BLaER1 treated with 17β-estradiol and CSF1 and Interleukin-3, amounts not matched to agents 10 nM and 100 nM (cell line): ENCODE measurements at regions not wholly inside any gene's neighbourhood (a gene's known extent, or its start where the extent isn't known, plus 50 kb on each side); places are given as distances from the start of the nearest gene placed in this dataset.

Experiments used
- H3K27ac ChIP-seq, 11 experiments: shearing (Covaris generic); formaldehyde crosslinking; 2 replicates each; pipeline ENCODE4 v1.8.1; 2022
- H3K27me3 ChIP-seq, 11 experiments: shearing (Covaris generic); formaldehyde crosslinking; 2 replicates each; pipeline ENCODE4 v1.8.1; 2022
- H3K36me3 ChIP-seq, 11 experiments: shearing (Covaris generic); formaldehyde crosslinking; 2 replicates each; pipeline ENCODE4 v1.8.1; 2022
- H3K4me1 ChIP-seq, 10 experiments: shearing (Covaris generic); formaldehyde crosslinking; 2 replicates each; pipeline ENCODE4 v1.8.1; 2022
- H3K4me2 ChIP-seq, 11 experiments: shearing (Covaris generic); formaldehyde crosslinking; 2 replicates each; pipeline ENCODE4 v1.8.1; 2022
- H3K4me3 ChIP-seq, 10 experiments: shearing (Covaris generic); formaldehyde crosslinking; 2 replicates each; pipeline ENCODE4 v1.8.1; 2022
- H3K9ac ChIP-seq, 11 experiments: shearing (Covaris generic); formaldehyde crosslinking; 2 replicates each; pipeline ENCODE4 v1.8.1; 2022
- H3K9me3 ChIP-seq, 11 experiments: shearing (Covaris generic); formaldehyde crosslinking; replicated peaks in 1 of 11; 2 replicates each; pipeline ENCODE4 v1.8.1; 2022
- H4K20me1 ChIP-seq, 11 experiments: shearing (Covaris generic); formaldehyde crosslinking; 2 replicates each; pipeline ENCODE4 v1.8.1; 2022
- Cebpa-rat ChIP-seq, 11 experiments: shearing (Covaris generic); IDR thresholded peaks; 2 replicates each; pipeline ENCODE4 v1.8.1; 2022

- Histone ChIP-seq H3K36me3 (no peaks in the 10 kb centered on the region), H3K27me3 (no peaks in the 10 kb centered on the region), H4K20me1 (no peaks in the 10 kb centered on the region), H3K4me3 (no peak overlapping the region), H3K4me1 (no peaks in the 10 kb centered on the region), H3K9me3 (peaks cover 0 to 3% (median 0%) of the 10 kb centered on the region in 11 experiments; a peak in 1 of 22 replicates), H3K4me2 (no peak overlapping the region), H3K9ac (no peak overlapping the region), H3K27ac (no peak overlapping the region)
- no peak for TF ChIP-seq Cebpa-rat (IDR thresholded peaks at IDR 0.05)
Observed at GRCh38 chr2:226581004-226581403, 218.6 kb downstream of the IRS1 start.

- H3K36me3 ChIP-seq, result no peaks in the 10 kb centered on the region
- H3K27ac ChIP-seq, result no peak overlapping the region
- H3K4me2 ChIP-seq, result no peak overlapping the region
- no peak overlapping the region for H3K4me3 ChIP-seq
- no peaks in the 10 kb centered on the region for H3K27me3 ChIP-seq
- H3K9me3 ChIP-seq, result peaks cover 0 to 3% (median 0%) of the 10 kb centered on the region in 11 experiments; a peak in 1 of 22 replicates
- no peaks in the 10 kb centered on the region for H3K4me1 ChIP-seq
- TF ChIP-seq Cebpa-rat (IDR thresholded peaks at IDR 0.05), result no peak
- H3K9ac ChIP-seq, result no peak overlapping the region
- no peaks in the 10 kb centered on the region for H4K20me1 ChIP-seq
Observed at GRCh38 chr2:226580403-226580802, 219.2 kb downstream of the IRS1 start.

GRCh38 chr2:226579519-226579918, 220.1 kb downstream of the IRS1 start:
- Histone ChIP-seq H3K4me3 (no peak overlapping the region), H3K36me3 (no peaks in the 10 kb centered on the region), H3K4me2 (no peak overlapping the region), H3K27me3 (no peaks in the 10 kb centered on the region), H3K9ac (no peak overlapping the region), H3K9me3 (peaks cover 0 to 3% (median 0%) of the 10 kb centered on the region in 11 experiments; a peak in 1 of 22 replicates), H4K20me1 (no peaks in the 10 kb centered on the region), H3K27ac (no peak overlapping the region), H3K4me1 (no peaks in the 10 kb centered on the region)
- TF ChIP-seq Cebpa-rat (IDR thresholded peaks at IDR 0.05), result no peak

- Histone ChIP-seq H3K36me3 (no peaks in the 10 kb centered on the region), H3K4me2 (no peak overlapping the region), H3K9me3 (peaks cover 0 to 3% (median 0%) of the 10 kb centered on the region in 11 experiments; a peak in 1 of 22 replicates), H3K9ac (no peak overlapping the region), H3K4me1 (no peaks in the 10 kb centered on the region), H4K20me1 (no peaks in the 10 kb centered on the region), H3K4me3 (no peak overlapping the region), H3K27me3 (no peaks in the 10 kb centered on the region), H3K27ac (no peak overlapping the region)
- no peak for TF ChIP-seq Cebpa-rat (IDR thresholded peaks at IDR 0.05)
Observed at GRCh38 chr2:226578879-226579278, 220.7 kb downstream of the IRS1 start.

GRCh38 chr2:226578373-226578772, 221.2 kb downstream of the IRS1 start:
- Histone ChIP-seq H3K9ac (no peak overlapping the region), H3K27ac (no peak overlapping the region), H3K4me1 (no peaks in the 10 kb centered on the region), H3K4me2 (no peak overlapping the region), H4K20me1 (no peaks in the 10 kb centered on the region), H3K4me3 (no peak overlapping the region), H3K9me3 (peaks cover 0 to 3% (median 0%) of the 10 kb centered on the region in 11 experiments; a peak in 4 of 22 replicates), H3K27me3 (no peaks in the 10 kb centered on the region), H3K36me3 (no peaks in the 10 kb centered on the region)
- no peak for TF ChIP-seq Cebpa-rat (IDR thresholded peaks at IDR 0.05)

- Histone ChIP-seq H4K20me1 (no peaks in the 10 kb centered on the region), H3K9ac (no peak overlapping the region), H3K9me3 (peaks cover 0 to 13% (median 3%) of the 10 kb centered on the region in 11 experiments; a peak in 10 of 22 replicates), H3K4me2 (no peak overlapping the region), H3K36me3 (no peaks in the 10 kb centered on the region), H3K4me1 (no peaks in the 10 kb centered on the region), H3K27ac (no peak overlapping the region), H3K27me3 (no peaks in the 10 kb centered on the region), H3K4me3 (no peak overlapping the region)
- no peak for TF ChIP-seq Cebpa-rat (IDR thresholded peaks at IDR 0.05)
Observed at GRCh38 chr2:226575928-226576327, 223.7 kb downstream of the IRS1 start.

- Histone ChIP-seq H3K27me3 (no peaks in the 10 kb centered on the region), H3K4me2 (no peak overlapping the region), H3K4me3 (no peak overlapping the region), H3K36me3 (no peaks in the 10 kb centered on the region), H3K9ac (no peak overlapping the region), H4K20me1 (no peaks in the 10 kb centered on the region), H3K4me1 (no peaks in the 10 kb centered on the region), H3K9me3 (peaks cover 0 to 13% (median 0%) of the 10 kb centered on the region in 11 experiments; a peak in 9 of 22 replicates), H3K27ac (no peak overlapping the region)
- TF ChIP-seq Cebpa-rat (IDR thresholded peaks at IDR 0.05), result no peak
Observed at GRCh38 chr2:226573158-226573557, 226.5 kb downstream of the IRS1 start.

GRCh38 chr2:226564667-226565066, 235.0 kb downstream of the IRS1 start:
- no peaks in the 10 kb centered on the region for H3K4me1 ChIP-seq
- H3K27ac ChIP-seq, result no peak overlapping the region

GRCh38 chr2:226561962-226562361, 237.7 kb downstream of the IRS1 start:
- Histone ChIP-seq H3K9ac (no peak overlapping the region), H3K9me3 (no peaks in the 10 kb centered on the region), H3K27ac (no peak overlapping the region), H4K20me1 (no peaks in the 10 kb centered on the region), H3K27me3 (no peaks in the 10 kb centered on the region), H3K4me2 (no peak overlapping the region), H3K4me1 (no peaks in the 10 kb centered on the region), H3K4me3 (no peak overlapping the region), H3K36me3 (no peaks in the 10 kb centered on the region)
- TF ChIP-seq Cebpa-rat (IDR thresholded peaks at IDR 0.05), result no peak

More at GRCh38 chr2:226564667-226565066, 235.0 kb downstream of the IRS1 start:
- H3K9ac ChIP-seq, result no peak overlapping the region
- no peaks in the 10 kb centered on the region for H3K9me3 ChIP-seq
- H3K4me2 ChIP-seq, result no peak overlapping the region
- H3K27me3 ChIP-seq, result no peaks in the 10 kb centered on the region
- H4K20me1 ChIP-seq, result no peaks in the 10 kb centered on the region
- no peak for TF ChIP-seq Cebpa-rat (IDR thresholded peaks at IDR 0.05)
- H3K4me3 ChIP-seq, result no peak overlapping the region
- H3K36me3 ChIP-seq, result no peaks in the 10 kb centered on the region

- H3K4me3 ChIP-seq, result no peak overlapping the region
- H3K27ac ChIP-seq, result no peak overlapping the region
- no peak overlapping the region for H3K9ac ChIP-seq
- H3K9me3 ChIP-seq, result no peaks in the 10 kb centered on the region
- H4K20me1 ChIP-seq, result no peaks in the 10 kb centered on the region
- H3K27me3 ChIP-seq, result no peaks in the 10 kb centered on the region
- H3K4me1 ChIP-seq, result no peaks in the 10 kb centered on the region
- TF ChIP-seq Cebpa-rat (IDR thresholded peaks at IDR 0.05), result no peak
- no peaks in the 10 kb centered on the region for H3K36me3 ChIP-seq
- no peak overlapping the region for H3K4me2 ChIP-seq
Observed at GRCh38 chr2:226560325-226560724, 239.3 kb downstream of the IRS1 start.
